Mucosa of rectum (tissue), 2 donors: ENCODE measurements at regions not wholly inside any gene's neighbourhood (a gene's known extent, or its start where the extent isn't known, plus 50 kb on each side); places are given as distances from the start of the nearest gene placed in this dataset.
"Not testable (repeated sequence)": the region's sequence is repeated elsewhere in the genome, so short reads cannot be mapped to it uniquely, and the experiment has no call there.

Experiments used
- H3K27ac ChIP-seq, 2 donors: one replicate each; pipeline ENCODE4 v1.7.0; 2013; ENCODE audit warnings: inconsistent platforms in 2 of 2, low read depth in 2 of 2, low read length in 2 of 2
- H3K27me3 ChIP-seq, 2 donors: one replicate each; pipeline ENCODE4 v1.7.0; 2013; ENCODE audit warnings: low read length in 2 of 2; ENCODE audit not compliant: control insufficient read depth in 2 of 2, insufficient read depth in 2 of 2
- H3K36me3 ChIP-seq, 2 donors: one replicate each; pipeline ENCODE4 v1.7.0; 2013; ENCODE audit warnings: low read length in 2 of 2; ENCODE audit not compliant: control insufficient read depth in 2 of 2, insufficient read depth in 2 of 2
- H3K4me1 ChIP-seq, 2 donors: one replicate each; pipeline ENCODE4 v1.7.0; 2013; ENCODE audit warnings: low read length in 2 of 2, mild to moderate bottlenecking in 1 of 2; ENCODE audit not compliant: control insufficient read depth in 2 of 2, insufficient read depth in 2 of 2
- H3K4me3 ChIP-seq, 2 donors: one replicate each; pipeline ENCODE4 v1.7.0; 2013; ENCODE audit warnings: low read length in 2 of 2
- H3K9ac ChIP-seq, 2 donors: one replicate each; pipeline ENCODE4 v1.7.0; 2013; ENCODE audit warnings: low read length in 2 of 2, low read depth in 1 of 2, mild to moderate bottlenecking in 1 of 2
- H3K9me3 ChIP-seq, 2 donors: one replicate each; pipeline ENCODE4 v1.7.0; 2013; ENCODE audit warnings: low read length in 2 of 2; ENCODE audit not compliant: control insufficient read depth in 2 of 2
- donor health status: healthy.
- donor health status: Normal muscosa, but diverticular disease.

DNA sequence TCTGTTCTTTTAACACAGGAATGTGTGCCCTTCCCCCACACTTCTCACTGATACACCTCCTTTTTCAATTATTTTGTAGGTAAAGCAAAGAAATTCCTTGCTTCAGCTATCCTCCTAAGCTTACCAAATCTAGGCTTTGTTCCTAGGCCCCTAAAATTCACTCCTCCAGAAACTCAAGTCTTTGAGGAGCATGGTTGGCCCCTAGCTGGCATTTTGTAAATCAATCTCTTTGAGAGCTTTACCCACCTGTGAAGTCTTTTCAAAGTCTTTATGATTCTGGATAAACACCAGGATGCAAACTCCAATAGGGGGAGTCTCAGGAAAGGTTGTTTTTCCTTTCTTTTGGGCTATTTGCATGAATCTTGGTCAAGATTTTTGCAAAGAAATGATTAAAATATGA is 82.9 kb upstream of the ZNF644 start:
- Histone ChIP-seq H3K4me1 (no peaks in the 10 kb centered on the region), H3K9ac (no peak overlapping the region), H3K27me3 (no peaks in the 10 kb centered on the region), H3K27ac (no peak overlapping the region), H3K4me3 (no peak overlapping the region), H3K36me3 (no peaks in the 10 kb centered on the region), H3K9me3 (no peaks in the 10 kb centered on the region)

DNA sequence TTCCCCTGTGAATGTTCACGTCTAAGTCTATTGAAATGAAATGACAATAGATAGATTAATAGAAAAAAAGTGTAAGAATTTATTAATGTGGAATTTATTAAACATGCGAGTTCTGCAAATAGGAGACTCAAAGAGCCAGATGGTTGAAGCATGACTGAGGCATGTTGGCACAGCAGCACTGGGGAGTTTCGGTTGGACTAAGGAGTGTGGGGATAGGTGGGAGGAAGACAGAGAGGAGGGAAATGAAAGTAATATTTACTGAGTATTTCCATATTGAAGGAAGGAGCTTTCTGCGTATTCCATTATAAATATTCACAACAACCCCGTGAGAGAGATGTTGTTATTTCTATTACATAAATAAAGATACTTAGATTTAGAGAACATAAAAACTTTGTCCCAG is 79.5 kb upstream of the ZNF644 start:
- H3K9me3 ChIP-seq, result no peaks in the 10 kb centered on the region
- no peak overlapping the region for H3K4me3 ChIP-seq
- no peak overlapping the region for H3K27ac ChIP-seq
- no peaks in the 10 kb centered on the region for H3K4me1 ChIP-seq
- no peak overlapping the region for H3K9ac ChIP-seq
- no peaks in the 10 kb centered on the region for H3K27me3 ChIP-seq
- H3K36me3 ChIP-seq, result no peaks in the 10 kb centered on the region

DNA sequence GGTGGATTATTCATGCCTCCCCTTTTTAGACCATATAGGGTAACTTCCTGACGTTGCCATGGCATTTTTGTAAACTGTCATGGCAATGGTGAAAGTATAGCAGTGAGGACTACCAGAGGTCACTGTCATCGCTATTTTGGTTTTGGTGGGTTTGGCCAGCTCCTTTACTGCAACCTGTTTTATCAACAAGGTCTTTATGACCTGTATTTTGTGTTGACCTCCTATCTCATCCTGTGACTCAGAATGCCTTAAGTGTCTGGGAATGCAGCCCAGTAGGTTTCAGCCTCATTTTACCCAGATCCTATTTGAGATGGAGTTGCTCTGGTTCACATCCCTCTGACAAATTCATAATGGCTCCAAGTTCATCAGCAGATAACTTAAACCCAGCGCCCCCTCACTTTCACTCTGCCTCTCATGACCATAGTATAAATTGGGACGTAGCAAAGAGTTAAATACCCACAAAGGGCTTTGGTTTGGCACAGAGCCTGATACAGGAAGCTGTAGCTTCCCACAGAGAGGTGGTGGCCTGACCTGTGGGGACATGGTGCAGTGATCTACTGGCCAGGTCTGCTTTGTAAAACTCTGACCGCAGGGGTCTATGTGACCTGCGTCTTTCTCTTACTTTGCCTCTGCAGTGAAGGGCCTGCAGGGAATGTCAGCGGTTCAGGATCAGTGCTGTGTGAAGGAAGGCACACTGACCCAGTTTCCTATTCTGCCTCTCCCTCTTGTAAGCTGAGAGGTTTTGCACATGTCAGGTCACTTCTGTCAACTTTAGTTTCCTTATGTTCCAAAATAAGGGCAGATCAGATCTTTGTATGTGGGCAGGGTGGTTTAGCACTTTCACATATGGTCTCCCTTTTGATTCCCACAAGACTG is 78.1 kb upstream of the ZNF644 start:
- Histone ChIP-seq H3K27ac (no peak overlapping the region), H3K9me3 (no peaks in the 10 kb centered on the region), H3K27me3 (no peaks in the 10 kb centered on the region), H3K4me1 (no peaks in the 10 kb centered on the region), H3K4me3 (no peak overlapping the region), H3K9ac (no peak overlapping the region), H3K36me3 (no peaks in the 10 kb centered on the region)

DNA sequence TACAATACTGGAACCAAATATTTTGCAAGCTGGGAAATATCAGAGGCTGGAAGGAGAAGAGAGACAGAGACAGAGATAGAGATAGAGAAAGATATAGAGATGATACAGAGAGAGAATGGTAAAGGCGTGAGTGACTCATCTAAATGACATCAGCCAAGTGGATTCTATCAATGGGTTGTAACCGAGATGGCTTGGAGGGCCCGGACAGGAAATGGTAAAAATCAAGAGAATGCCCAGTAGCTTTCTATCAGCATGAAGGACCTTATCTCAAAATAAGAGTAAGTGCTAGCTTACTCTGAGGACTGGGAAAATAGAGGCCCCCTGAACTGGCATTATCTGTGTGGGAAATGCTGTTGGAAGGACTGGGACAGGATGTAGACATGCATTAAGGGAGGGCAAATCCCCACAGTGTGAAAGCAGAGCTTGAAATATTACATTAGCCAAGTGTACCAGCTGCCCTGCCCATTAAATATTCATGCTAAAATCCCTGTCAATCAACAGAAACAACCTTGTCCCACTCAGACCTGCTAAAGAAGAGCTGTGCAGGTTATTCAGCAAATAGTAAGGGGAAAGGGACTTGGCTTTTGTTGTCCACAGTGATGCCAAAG is 76.6 kb upstream of the ZNF644 start:
- Histone ChIP-seq H3K9ac (no peak overlapping the region), H3K27ac (no peak overlapping the region), H3K4me1 (no peaks in the 10 kb centered on the region), H3K27me3 (no peaks in the 10 kb centered on the region), H3K36me3 (no peaks in the 10 kb centered on the region), H3K4me3 (no peak overlapping the region), H3K9me3 (no peaks in the 10 kb centered on the region)

DNA sequence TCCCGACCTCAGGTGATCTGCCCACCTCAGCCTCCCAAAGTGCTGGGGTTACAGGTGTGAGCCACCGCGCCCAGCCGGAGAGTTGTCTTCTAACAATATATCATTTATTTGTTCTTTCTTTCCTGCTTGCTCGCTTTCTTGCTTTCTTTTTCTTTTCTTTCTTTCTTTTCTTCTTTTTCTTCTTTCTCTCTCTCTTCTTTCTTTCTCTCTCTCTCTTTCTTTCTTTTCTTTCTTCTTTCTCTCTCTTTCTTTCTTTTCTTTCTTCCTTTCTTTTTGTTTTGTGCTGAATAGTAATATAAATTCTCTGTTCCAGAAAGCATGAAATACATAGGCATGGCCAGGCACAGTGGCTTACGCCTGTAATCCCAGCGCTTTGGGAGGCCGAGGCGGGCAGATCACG is 73.5 kb upstream of the ZNF644 start:
- H3K9me3 ChIP-seq, H3K27me3 ChIP-seq, H3K4me1 ChIP-seq, H3K27ac ChIP-seq, H3K36me3 ChIP-seq, H3K9ac ChIP-seq, H3K4me3 ChIP-seq: not testable (repeated sequence)

DNA sequence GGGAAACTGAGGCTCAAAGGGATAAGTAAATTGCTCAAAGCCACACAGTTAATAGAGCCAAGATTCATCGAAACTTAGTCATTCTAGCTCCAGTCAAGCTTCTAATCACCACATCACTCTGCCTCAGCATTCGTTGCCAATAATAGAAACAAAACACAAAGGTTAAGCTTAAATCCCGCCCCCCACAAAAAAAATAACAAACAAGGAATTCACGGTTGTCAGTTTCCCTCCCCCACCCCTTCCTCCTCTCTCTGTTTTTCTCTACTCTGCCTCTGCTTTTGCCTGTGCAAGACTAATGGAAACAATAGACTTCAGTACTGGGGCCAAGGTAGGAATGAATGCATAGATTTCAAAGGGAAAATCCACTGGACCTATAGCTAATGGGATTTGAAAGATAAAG is 70.7 kb upstream of the ZNF644 start:
- H3K27me3 ChIP-seq, result no peaks in the 10 kb centered on the region
- no peaks in the 10 kb centered on the region for H3K9me3 ChIP-seq
- H3K9ac ChIP-seq, result no peak overlapping the region
- H3K27ac ChIP-seq, result no peak overlapping the region
- no peak overlapping the region for H3K4me3 ChIP-seq
- no peaks in the 10 kb centered on the region for H3K36me3 ChIP-seq
- H3K4me1 ChIP-seq, result peaks cover 0 to 3% of the 10 kb centered on the region in 2 donors

DNA sequence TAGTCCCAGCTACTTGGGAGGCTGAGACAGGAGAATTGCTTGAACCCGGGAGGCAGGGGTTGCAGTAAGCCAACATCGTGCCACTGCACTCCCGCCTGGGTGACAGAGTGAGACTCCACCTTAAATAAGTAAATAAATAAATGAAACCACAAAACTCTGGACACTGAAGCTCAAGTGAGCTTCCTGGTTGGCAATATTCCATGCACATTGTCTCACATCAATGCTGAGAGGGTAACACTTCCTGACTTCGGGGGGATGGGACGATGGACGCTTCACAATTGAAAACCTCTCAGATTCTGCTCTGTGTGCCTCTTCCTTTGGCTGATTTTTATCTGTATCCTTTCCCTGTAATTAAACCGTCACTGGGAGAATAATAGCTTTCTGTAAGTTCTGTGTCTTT is 70.0 kb upstream of the ZNF644 start:
- no peak overlapping the region for H3K9ac ChIP-seq
- no peaks in the 10 kb centered on the region for H3K9me3 ChIP-seq
- H3K27ac ChIP-seq, result no peak overlapping the region
- peaks cover 0 to 3% of the 10 kb centered on the region in 2 donors for H3K4me1 ChIP-seq
- H3K27me3 ChIP-seq, result no peaks in the 10 kb centered on the region
- no peaks in the 10 kb centered on the region for H3K36me3 ChIP-seq
- no peak overlapping the region for H3K4me3 ChIP-seq

DNA sequence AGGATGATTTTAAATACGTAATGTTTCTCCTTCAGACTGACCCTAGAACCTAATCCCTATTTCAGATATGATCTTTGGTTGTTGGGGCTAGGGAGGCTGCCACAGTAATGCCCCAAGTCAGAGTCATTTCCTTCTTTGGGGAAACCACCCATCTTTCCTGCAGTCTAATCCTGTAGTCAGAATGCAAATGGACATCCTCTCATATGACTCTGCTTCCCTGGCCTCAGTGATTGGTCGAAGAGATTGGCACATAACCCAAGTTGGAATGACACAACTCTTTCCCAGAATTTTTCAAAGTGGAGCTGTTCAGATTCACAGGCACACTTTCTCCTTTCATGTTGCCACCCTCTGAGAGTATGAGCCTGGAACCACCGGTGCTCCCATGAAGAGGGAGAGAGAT is 58.8 kb upstream of the ZNF644 start:
- Histone ChIP-seq H3K27ac (no peak overlapping the region), H3K36me3 (no peaks in the 10 kb centered on the region), H3K9ac (no peak overlapping the region), H3K4me3 (no peak overlapping the region), H3K9me3 (no peaks in the 10 kb centered on the region), H3K4me1 (peaks cover 3 to 10% of the 10 kb centered on the region in 2 donors), H3K27me3 (no peaks in the 10 kb centered on the region)

DNA sequence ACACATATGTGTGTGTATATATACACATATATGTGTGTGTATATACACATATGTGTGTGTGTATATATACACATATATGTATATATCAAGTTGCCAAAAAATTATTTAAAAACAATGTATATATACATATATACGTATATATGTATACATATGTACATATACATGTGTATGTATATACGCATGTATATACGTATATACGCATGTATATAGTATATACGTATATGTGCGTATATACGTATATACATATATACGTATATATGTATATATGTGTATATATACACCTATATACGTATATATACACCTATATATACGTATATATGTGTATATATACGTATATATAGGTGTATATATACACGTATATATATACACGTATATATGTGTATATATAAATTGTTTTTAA is 57.0 kb upstream of the ZNF644 start:
- Histone ChIP-seq H3K36me3 (no peaks in the 10 kb centered on the region), H3K9me3 (no peaks in the 10 kb centered on the region), H3K27me3 (no peaks in the 10 kb centered on the region), H3K9ac (no peak overlapping the region), H3K27ac (no peak overlapping the region), H3K4me1 (peaks cover 3 to 10% of the 10 kb centered on the region in 2 donors), H3K4me3 (no peak overlapping the region)

DNA sequence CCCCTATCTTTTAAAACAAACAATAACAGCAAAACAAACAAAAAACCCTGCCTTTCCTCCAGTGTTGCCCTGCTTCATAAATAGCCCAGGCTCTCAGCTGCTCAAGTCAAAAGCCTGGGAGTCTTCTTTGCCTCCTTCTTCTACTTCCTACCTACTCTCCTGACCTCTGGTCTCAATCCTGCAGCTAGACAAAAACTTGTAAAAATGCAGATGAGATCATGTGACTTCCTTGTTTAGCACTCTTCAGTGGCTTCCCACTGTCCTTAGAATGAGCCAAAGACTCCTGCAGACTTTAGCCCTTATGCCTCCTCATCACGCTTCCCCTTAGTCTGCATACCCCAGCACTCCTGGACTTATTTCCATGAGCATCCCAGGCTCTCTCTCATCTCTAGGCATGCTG is 55.0 kb upstream of the ZNF644 start:
- no peaks in the 10 kb centered on the region for H3K9me3 ChIP-seq

More for the DNA sequence above, 55.0 kb upstream of the ZNF644 start:
- H3K27me3 ChIP-seq, result no peaks in the 10 kb centered on the region
- no peak overlapping the region for H3K9ac ChIP-seq
- no peak overlapping the region for H3K4me3 ChIP-seq
- no peak overlapping the region for H3K27ac ChIP-seq
- peaks cover 5 to 10% of the 10 kb centered on the region in 2 donors for H3K4me1 ChIP-seq
- H3K36me3 ChIP-seq, result no peaks in the 10 kb centered on the region
